ENCODE measurements at regions not wholly inside any gene's neighbourhood (a gene's known extent, or its start where the extent isn't known, plus 50 kb on each side); places are given as distances from the start of the nearest gene placed in this dataset.
A peak's percentile ranks its signal among the peaks of the same experiment; 100 is the strongest.

DNA sequence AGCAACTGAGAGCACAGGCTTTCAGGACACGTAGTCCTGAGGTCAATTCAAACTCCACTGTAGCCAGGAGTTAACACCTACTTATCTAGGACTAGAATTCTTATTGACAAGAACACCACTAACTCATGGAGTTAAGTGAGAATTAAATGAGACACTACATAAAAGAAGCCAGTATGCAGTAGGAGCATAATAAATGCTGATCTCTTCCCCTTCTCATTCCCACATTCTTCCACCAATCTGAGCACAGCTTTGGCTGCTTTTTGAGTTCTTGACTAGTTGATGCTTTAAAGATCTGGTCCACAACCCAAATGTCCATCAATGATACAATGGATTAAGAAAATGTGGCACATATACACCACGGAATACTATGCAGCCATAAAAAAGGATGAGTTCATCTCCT is 55.2 kb downstream of the TTC32 start:
- H3K9me3 ChIP-seq: no peaks in the 10 kb centered on the region
- no peak overlapping the region for H3K4me3 ChIP-seq
- no peak for DNase-seq
- no peak for TF ChIP-seq EP300 (IDR thresholded peaks at IDR 0.05)
- TF ChIP-seq POLR2AphosphoS5 (IDR thresholded peaks at IDR 0.05): no peak
- TF ChIP-seq POLR2A (IDR thresholded peaks at IDR 0.05): no peak
- TF ChIP-seq, protein P1, sequence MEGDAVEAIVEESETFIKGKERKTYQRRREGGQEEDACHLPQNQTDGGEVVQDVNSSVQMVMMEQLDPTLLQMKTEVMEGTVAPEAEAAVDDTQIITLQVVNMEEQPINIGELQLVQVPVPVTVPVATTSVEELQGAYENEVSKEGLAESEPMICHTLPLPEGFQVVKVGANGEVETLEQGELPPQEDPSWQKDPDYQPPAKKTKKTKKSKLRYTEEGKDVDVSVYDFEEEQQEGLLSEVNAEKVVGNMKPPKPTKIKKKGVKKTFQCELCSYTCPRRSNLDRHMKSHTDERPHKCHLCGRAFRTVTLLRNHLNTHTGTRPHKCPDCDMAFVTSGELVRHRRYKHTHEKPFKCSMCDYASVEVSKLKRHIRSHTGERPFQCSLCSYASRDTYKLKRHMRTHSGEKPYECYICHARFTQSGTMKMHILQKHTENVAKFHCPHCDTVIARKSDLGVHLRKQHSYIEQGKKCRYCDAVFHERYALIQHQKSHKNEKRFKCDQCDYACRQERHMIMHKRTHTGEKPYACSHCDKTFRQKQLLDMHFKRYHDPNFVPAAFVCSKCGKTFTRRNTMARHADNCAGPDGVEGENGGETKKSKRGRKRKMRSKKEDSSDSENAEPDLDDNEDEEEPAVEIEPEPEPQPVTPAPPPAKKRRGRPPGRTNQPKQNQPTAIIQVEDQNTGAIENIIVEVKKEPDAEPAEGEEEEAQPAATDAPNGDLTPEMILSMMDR (IDR thresholded peaks at IDR 0.05): no peak
- WGBS, 2 donors: 85 to 100% methylated on average over 2 of the region's 2 CpGs
- no peaks in the 10 kb centered on the region for H3K4me1 ChIP-seq
- no peak for ATAC-seq (ENCODE audit: low FRiP score in 2 of 2)
- no peaks in the 10 kb centered on the region for H3K36me3 ChIP-seq
- H3K27ac ChIP-seq: no peak overlapping the region
- no peaks in the 10 kb centered on the region for H3K27me3 ChIP-seq

DNA sequence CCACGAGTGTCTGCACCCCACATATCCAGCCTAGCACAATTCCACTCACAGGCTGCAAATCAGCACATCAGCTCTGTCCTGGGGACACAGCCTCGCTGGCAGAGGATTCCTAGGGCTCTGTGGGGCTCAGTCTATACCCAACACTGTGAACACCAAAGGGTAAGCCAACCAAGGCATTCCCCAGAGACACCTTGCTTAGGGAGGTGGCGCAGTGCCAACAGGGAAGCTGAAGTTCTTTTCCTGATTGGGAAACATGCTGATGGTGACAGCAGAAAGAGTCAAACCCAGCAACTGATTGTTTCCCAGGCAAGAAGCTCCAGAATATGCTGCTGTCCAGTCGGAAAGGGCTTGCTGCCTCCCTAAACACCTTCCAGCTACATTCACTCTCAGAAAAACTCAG is 55.8 kb downstream of the TTC32 start:
- DNase-seq (no peak), ATAC-seq (ENCODE audit: low FRiP score in 2 of 2) (no peak)
- no peak overlapping the region for H3K4me3 ChIP-seq
- H3K9me3 ChIP-seq: no peaks in the 10 kb centered on the region
- H3K27ac ChIP-seq: no peak overlapping the region
- 71 to 89% methylated on average over 4 of the region's 4 CpGs for WGBS, 2 donors
- TF ChIP-seq POLR2A (IDR thresholded peaks at IDR 0.05) (no peak), POLR2AphosphoS5 (IDR thresholded peaks at IDR 0.05) (no peak), EP300 (IDR thresholded peaks at IDR 0.05) (no peak)
- TF ChIP-seq, protein P1 (IDR thresholded peaks at IDR 0.05): no peak
- no peaks in the 10 kb centered on the region for H3K27me3 ChIP-seq
- no peaks in the 10 kb centered on the region for H3K36me3 ChIP-seq
- H3K4me1 ChIP-seq: no peaks in the 10 kb centered on the region

DNA sequence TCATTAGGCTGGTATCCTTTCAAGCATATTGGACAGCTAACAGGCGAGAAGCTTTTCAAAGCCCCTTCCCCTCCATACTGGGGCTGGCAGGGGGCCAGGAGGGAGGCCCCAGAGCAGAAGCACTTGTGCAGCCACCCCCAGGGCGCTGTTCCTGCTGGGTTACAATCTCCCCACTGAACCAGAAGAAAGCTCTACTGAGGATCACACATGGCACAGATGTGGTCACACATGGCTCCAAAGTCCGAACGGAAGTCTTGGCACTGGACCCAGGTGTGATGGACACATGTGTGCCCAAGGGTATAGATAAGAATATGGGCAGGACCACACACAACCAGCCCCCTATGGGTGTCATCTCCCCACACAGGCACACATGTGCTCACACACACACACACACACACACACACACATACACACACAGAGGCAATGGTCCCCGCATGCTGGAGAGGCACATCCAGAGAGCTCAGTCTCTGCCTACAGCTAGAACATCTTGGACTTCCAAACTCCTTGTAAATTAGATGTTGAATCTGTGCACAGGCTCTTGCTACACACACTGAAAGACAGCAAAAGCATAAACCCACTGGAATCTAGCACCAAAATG is 56.4 kb downstream of the TTC32 start:
- H3K4me3 ChIP-seq: no peak overlapping the region
- no peaks in the 10 kb centered on the region for H3K9me3 ChIP-seq
- no peak overlapping the region for H3K27ac ChIP-seq
- no peaks in the 10 kb centered on the region for H3K36me3 ChIP-seq
- H3K4me1 ChIP-seq: no peaks in the 10 kb centered on the region
- TF ChIP-seq, protein P1 (IDR thresholded peaks at IDR 0.05): no peak
- no peak for TF ChIP-seq EP300 (IDR thresholded peaks at IDR 0.05)
- no peak for TF ChIP-seq POLR2AphosphoS5 (IDR thresholded peaks at IDR 0.05)
- TF ChIP-seq POLR2A (IDR thresholded peaks at IDR 0.05): no peak
- ATAC-seq (ENCODE audit: low FRiP score in 2 of 2) (no peak), DNase-seq (peak in 1 of 2 donors; percentile 6)
- no peaks in the 10 kb centered on the region for H3K27me3 ChIP-seq
- 71 to 93% methylated on average over 4 to 5 of the region's 5 CpGs for WGBS, 2 donors

DNA sequence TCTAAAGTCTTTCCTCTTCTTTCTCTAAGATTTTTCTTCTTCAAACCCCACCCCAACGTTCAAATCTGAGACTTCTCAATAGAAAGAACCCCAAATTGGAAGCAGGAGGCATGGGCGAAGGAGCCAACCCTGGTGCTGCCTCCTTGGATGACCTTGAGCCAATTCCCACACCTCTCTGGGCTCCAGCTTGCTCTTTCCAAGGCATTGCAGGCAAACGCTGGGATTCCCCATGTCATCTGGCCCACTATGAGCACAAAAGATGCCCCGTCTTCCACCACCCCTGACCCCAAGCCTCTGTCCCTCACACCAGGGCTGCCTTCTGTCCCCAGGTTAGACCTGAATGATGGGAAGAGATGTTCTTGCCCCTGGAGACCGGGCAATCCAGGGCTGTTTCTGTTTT is 57.0 kb downstream of the TTC32 start:
- H3K4me3 ChIP-seq: no peak overlapping the region
- H3K4me1 ChIP-seq: no peaks in the 10 kb centered on the region
- H3K27ac ChIP-seq: no peak overlapping the region
- no peaks in the 10 kb centered on the region for H3K36me3 ChIP-seq
- H3K27me3 ChIP-seq: no peaks in the 10 kb centered on the region
- DNase-seq (no peak), ATAC-seq (ENCODE audit: low FRiP score in 2 of 2) (no peak)
- H3K9me3 ChIP-seq: no peaks in the 10 kb centered on the region
- 71 to 76% methylated on average over 5 of the region's 5 CpGs for WGBS, 2 donors
- TF ChIP-seq POLR2AphosphoS5 (IDR thresholded peaks at IDR 0.05): no peak
- TF ChIP-seq, protein P1 (IDR thresholded peaks at IDR 0.05): no peak
- no peak for TF ChIP-seq POLR2A (IDR thresholded peaks at IDR 0.05)

DNA sequence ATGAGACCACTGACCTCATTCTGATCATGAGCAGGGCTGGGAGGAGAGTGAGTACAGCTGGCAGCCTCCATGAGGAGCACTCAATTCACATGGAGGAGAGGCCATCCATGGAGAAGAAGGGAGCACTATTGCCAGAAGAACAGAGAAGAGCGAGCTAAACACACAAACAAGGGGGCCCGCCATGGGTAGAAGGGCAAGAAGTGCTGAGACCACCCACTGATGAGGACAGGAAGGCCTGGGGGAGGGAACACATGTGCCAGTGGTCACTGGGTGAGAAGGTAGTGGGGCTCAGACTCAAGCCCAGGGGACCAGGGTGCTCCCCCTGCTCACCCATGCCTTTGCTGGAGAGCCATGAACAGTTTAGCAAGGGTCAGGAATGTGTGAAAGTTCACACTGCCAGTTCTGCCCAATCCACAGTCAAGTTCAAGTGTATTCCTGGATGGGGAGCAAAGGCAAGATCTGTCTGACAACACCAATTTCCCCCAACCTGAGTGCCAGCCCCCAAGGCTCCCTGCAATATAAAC is 57.7 kb downstream of the TTC32 start:
- Histone ChIP-seq H3K4me1 (no peaks in the 10 kb centered on the region), H3K4me3 (no peak overlapping the region), H3K27ac (no peak overlapping the region), H3K36me3 (no peaks in the 10 kb centered on the region), H3K9me3 (no peaks in the 10 kb centered on the region), H3K27me3 (no peaks in the 10 kb centered on the region)
- no peak for DNase-seq
- TF ChIP-seq POLR2AphosphoS5 (IDR thresholded peaks at IDR 0.05) (no peak), POLR2A (IDR thresholded peaks at IDR 0.05) (no peak), EP300 (IDR thresholded peaks at IDR 0.05) (no peak)
- TF ChIP-seq, protein P1 (IDR thresholded peaks at IDR 0.05): no peak
- WGBS, 2 donors: 92 to 94% methylated on average over 2 of the region's 2 CpGs
- ATAC-seq (ENCODE audit: low FRiP score in 2 of 2): no peak

Measured in upper lobe of left lung (tissue), 6 donors.